ENCODE measurements at regions not wholly inside any gene's neighbourhood (a gene's known extent, or its start where the extent isn't known, plus 50 kb on each side); places are given as distances from the start of the nearest gene placed in this dataset.

GRCh38 chr19:30154410-30154809 lies 212.4 kb downstream of the URI1 start:
- no peak for DNase-seq

GRCh38 chr19:30155381-30156200 lies 213.6 kb downstream of the URI1 start:
- no peak for DNase-seq

GRCh38 chr19:30156646-30157045 lies 214.6 kb downstream of the URI1 start:
- DNase-seq, result no peak

GRCh38 chr19:30158067-30158892 lies 213.9 kb upstream of the ZNF536 start:
- no peak for DNase-seq

- DNase-seq, result no peak
Measured at GRCh38 chr19:30158893-30159245, 213.3 kb upstream of the ZNF536 start.

- no peak for DNase-seq
Measured at GRCh38 chr19:30159636-30160035, 212.5 kb upstream of the ZNF536 start.

- DNase-seq, result no peak
Measured at GRCh38 chr19:30160426-30160825, 211.8 kb upstream of the ZNF536 start.

- no peak for DNase-seq
Measured at GRCh38 chr19:30161021-30161655, 211.0 kb upstream of the ZNF536 start.

- no peak for DNase-seq
Measured at GRCh38 chr19:30161770-30162169, 210.4 kb upstream of the ZNF536 start.

- DNase-seq, result no peak
Measured at GRCh38 chr19:30162718-30163117, 209.5 kb upstream of the ZNF536 start.

GRCh38 chr19:30163663-30164062 lies 208.5 kb upstream of the ZNF536 start:
- DNase-seq, result no peak

GRCh38 chr19:30165228-30165813 lies 206.9 kb upstream of the ZNF536 start:
- DNase-seq, result no peak

GRCh38 chr19:30167206-30167868 lies 204.8 kb upstream of the ZNF536 start:
- DNase-seq, result no peak

- no peak for DNase-seq
Measured at GRCh38 chr19:30167976-30168635, 204.1 kb upstream of the ZNF536 start.

GRCh38 chr19:30168760-30169159 lies 203.4 kb upstream of the ZNF536 start:
- DNase-seq, result no peak

- no peak for DNase-seq
Measured at GRCh38 chr19:30169196-30169900, 202.8 kb upstream of the ZNF536 start.

- DNase-seq, result no peak
Measured at GRCh38 chr19:30170081-30170480, 202.1 kb upstream of the ZNF536 start.

- DNase-seq, result no peak
Measured at GRCh38 chr19:30170495-30171137, 201.6 kb upstream of the ZNF536 start.

GRCh38 chr19:30171138-30171635 lies 201.0 kb upstream of the ZNF536 start:
- no peak for DNase-seq

- no peak for DNase-seq
Measured at GRCh38 chr19:30171795-30172612, 200.2 kb upstream of the ZNF536 start.
